Testis (tissue), 2 donors: ENCODE measurements at regions not wholly inside any gene's neighbourhood (a gene's known extent, or its start where the extent isn't known, plus 50 kb on each side); places are given as distances from the start of the nearest gene placed in this dataset.

Experiments
- POLR2A ChIP-seq: fragments of 450-650 bp; IDR thresholded peaks from one replicate; pipeline ENCODE4 v1.6.1; 2017; ENCODE audit warnings: antibody characterized with exemption, mild to moderate bottlenecking, moderate library complexity
- TF ChIP-seq, protein P1 (sequence below), 3 experiments: fragments of 450-650 bp in 2 of 3; fragments of 200-600 bp in 1 of 3; sonication (generic) in 1 of 3; IDR thresholded peaks; one replicate each; pipeline ENCODE4 v1.5.1; 2016 to 2019; ENCODE audit warnings: antibody characterized with exemption in 3 of 3, mild to moderate bottlenecking in 2 of 3, moderate library complexity in 1 of 3

DNA sequence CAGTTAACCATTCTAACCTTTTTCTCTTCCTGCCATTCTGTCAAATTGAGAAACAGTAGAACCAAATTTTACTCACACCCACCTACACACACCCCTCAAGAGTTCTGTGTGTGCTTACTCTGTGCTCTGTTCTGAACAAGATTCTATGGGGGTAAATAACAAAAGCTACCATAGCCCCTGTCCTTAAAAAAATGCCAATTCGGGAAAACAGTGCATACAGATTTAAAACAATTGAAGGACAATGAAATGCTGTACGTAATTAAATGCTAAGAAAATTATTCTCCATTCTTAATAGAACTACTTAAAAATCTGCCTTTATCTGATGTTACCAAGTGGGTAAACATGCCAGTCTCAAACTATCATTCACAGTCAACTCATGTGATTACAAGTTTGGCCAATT lies 1107.5 kb downstream of the TUSC7 start:
- TF ChIP-seq, protein P1, sequence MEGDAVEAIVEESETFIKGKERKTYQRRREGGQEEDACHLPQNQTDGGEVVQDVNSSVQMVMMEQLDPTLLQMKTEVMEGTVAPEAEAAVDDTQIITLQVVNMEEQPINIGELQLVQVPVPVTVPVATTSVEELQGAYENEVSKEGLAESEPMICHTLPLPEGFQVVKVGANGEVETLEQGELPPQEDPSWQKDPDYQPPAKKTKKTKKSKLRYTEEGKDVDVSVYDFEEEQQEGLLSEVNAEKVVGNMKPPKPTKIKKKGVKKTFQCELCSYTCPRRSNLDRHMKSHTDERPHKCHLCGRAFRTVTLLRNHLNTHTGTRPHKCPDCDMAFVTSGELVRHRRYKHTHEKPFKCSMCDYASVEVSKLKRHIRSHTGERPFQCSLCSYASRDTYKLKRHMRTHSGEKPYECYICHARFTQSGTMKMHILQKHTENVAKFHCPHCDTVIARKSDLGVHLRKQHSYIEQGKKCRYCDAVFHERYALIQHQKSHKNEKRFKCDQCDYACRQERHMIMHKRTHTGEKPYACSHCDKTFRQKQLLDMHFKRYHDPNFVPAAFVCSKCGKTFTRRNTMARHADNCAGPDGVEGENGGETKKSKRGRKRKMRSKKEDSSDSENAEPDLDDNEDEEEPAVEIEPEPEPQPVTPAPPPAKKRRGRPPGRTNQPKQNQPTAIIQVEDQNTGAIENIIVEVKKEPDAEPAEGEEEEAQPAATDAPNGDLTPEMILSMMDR (IDR thresholded peaks at IDR 0.05): no peak
- TF ChIP-seq POLR2A: no peak
